Right cardiac atrium (tissue), 5 donors: ENCODE measurements at regions not wholly inside any gene's neighbourhood (a gene's known extent, or its start where the extent isn't known, plus 50 kb on each side); places are given as distances from the start of the nearest gene placed in this dataset.

Experiments used
- ATAC-seq, 2 donors: fragments of 200-7000 bp; cut with Tn5 transposase; one replicate each; pipeline versions ENCODE4 v1.8.0 to v1.9.1; 2020; ENCODE audit warnings: moderate library complexity in 2 of 2, mild to moderate bottlenecking in 1 of 2
- DNase-seq, 3 donors: peaks; one replicate each; pipeline ENCODE4 v3.0.0-alpha.2; 2020
- H3K27ac ChIP-seq: one replicate; pipeline ENCODE4 v1.5.1; 2013; ENCODE audit warnings: mild to moderate bottlenecking, low read length, control low read depth, moderate library complexity
- H3K27me3 ChIP-seq: one replicate; pipeline ENCODE4 v1.6.1; 2013; ENCODE audit not compliant: control insufficient read depth, insufficient read depth
- H3K4me1 ChIP-seq: one replicate; pipeline ENCODE4 v1.6.1; 2013; ENCODE audit warnings: low read length; ENCODE audit not compliant: control insufficient read depth, insufficient read depth
- H3K4me3 ChIP-seq: one replicate; pipeline ENCODE4 v1.5.1; 2013; ENCODE audit warnings: low read length, control low read depth
- H3K9me3 ChIP-seq: one replicate; pipeline ENCODE4 v1.6.1; 2013; ENCODE audit warnings: low read length; ENCODE audit not compliant: control insufficient read depth
- WGBS: extraction: QIAGEN DNeasy Blood & Tissue Kit; methylation state at CpG from one replicate; pipeline ENCODE4 v1.1.7; 2013; 5-methylcytosine and 5-hydroxymethylcytosine counted together
- intact Hi-C, 4 donors: fragments of 100-400 bp; cut with DNase I; formaldehyde crosslinking; loops; one replicate each; pipeline versions ENCODE4 v1.11.0 to v1.14.0; 2022 to 2023
- donor health status: healthy with polysubstance abuse.
- donor health status: DM: no; HTN: yes; CAD: no.
- donor health status: DM: no; HTN: no; CAD: no.
- donor health status: DM: no; HTN: yes; CAD: no; lungs with severe emphysema.
- donor health status: DM: yes; HTN: yes; CAD: no.

GRCh38 chr5:125554355-125554754, 807.9 kb upstream of the ZNF608 start:
- Histone ChIP-seq H3K4me3 (no peak overlapping the region), H3K27me3 (no peaks in the 10 kb centered on the region), H3K4me1 (no peaks in the 10 kb centered on the region), H3K9me3 (no peaks in the 10 kb centered on the region), H3K27ac (no peak overlapping the region)
- ATAC-seq (no peak), DNase-seq (no peak)
- intact Hi-C loops = no loop called here
- WGBS = 91% methylated on average over 2 of the region's 2 CpGs

DNA sequence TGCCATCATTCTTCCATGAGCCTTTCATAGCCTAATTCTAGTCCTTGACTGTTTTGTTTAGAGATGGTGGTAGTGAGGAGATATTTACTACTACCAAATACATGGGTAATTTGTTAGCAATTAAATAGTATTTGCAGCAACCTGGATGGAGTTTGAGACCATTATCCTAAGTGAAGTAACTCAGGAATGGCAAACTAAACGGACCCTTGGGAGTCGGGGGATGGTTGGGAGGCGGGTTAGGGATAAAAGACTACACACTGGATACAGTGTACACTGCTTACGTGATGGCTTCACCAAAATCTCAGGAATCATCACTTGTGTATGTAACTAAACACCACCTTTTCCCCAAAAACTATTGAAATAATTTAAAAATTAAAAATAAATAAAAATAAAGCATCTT, 809.2 kb upstream of the ZNF608 start:
- no peak overlapping the region for H3K4me3 ChIP-seq
- no peaks in the 10 kb centered on the region for H3K27me3 ChIP-seq
- no peak for DNase-seq
- no peaks in the 10 kb centered on the region for H3K4me1 ChIP-seq
- H3K9me3 ChIP-seq = no peaks in the 10 kb centered on the region
- intact Hi-C loops = no loop called here
- no peak for ATAC-seq
- 93% methylated on average over 4 of the region's 4 CpGs for WGBS
- H3K27ac ChIP-seq = no peak overlapping the region

DNA sequence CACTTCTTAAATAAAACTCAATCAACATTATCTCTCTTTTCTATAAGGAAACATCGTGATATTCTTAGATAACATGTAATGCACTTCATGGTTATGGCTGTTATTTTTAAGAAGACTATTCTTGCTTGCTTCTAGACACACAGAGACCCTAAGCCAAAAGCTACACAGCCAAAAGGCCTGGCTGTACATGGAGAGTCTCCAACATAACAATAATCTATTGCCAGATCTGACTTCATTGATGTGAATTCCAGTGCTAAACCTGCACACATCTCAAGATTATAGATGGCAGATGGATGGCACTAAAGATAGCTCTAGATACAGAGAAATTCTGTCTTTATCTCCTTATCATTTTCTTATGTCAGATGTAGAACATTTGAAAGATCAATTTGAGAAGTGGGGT, 811.6 kb upstream of the ZNF608 start:
- Histone ChIP-seq H3K27ac (no peak overlapping the region), H3K27me3 (no peaks in the 10 kb centered on the region), H3K4me3 (no peak overlapping the region), H3K9me3 (no peaks in the 10 kb centered on the region), H3K4me1 (no peaks in the 10 kb centered on the region)
- 75% methylated on average over 1 of the region's 1 CpG for WGBS
- intact Hi-C loops = no loop called here
- no peak for DNase-seq
- ATAC-seq = no peak

DNA sequence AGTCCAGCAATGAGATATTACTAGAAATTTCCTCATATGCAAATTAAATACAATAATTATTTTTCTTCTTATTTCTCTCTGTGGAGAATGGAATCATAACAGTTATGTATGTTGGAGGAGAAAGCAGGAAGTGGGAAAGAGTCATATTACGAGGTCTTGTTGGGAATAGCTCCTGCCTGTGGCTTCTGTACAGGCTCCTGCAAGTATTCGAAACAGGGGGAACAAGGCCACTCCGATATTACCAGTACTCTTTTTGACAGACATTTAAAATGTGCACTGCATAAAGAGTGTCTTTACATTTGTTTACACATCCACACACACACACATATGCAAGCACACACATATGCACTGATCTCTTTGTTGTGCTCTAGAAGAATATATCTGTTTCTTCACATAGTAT, 812.0 kb upstream of the ZNF608 start:
- DNase-seq = no peak
- Histone ChIP-seq H3K9me3 (no peaks in the 10 kb centered on the region), H3K4me1 (no peaks in the 10 kb centered on the region), H3K4me3 (no peak overlapping the region), H3K27me3 (no peaks in the 10 kb centered on the region), H3K27ac (no peak overlapping the region)
- 76% methylated on average over 3 of the region's 3 CpGs for WGBS
- intact Hi-C loops = no loop called here
- ATAC-seq = no peak

DNA sequence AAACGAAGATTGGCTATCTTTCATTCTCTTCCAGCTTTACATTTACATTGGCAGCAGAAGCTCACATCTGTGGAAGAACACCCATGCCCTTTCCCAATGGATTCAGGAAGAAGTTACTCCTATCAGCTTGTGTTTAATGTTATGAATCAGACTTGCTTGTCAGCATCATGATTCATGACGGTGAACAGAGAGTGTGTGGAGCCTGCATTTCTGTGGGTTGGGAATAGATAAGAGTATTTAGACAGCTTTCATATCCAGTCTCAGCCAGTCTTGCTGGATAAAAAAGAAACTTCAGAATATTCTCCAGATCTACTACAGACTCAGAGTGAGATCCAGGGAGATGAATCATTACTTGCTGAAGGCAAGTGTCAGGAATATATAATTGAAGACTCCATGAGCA, 812.9 kb upstream of the ZNF608 start:
- ATAC-seq = peak; percentile 91 to 97
- intact Hi-C loops = no loop called here

DNA sequence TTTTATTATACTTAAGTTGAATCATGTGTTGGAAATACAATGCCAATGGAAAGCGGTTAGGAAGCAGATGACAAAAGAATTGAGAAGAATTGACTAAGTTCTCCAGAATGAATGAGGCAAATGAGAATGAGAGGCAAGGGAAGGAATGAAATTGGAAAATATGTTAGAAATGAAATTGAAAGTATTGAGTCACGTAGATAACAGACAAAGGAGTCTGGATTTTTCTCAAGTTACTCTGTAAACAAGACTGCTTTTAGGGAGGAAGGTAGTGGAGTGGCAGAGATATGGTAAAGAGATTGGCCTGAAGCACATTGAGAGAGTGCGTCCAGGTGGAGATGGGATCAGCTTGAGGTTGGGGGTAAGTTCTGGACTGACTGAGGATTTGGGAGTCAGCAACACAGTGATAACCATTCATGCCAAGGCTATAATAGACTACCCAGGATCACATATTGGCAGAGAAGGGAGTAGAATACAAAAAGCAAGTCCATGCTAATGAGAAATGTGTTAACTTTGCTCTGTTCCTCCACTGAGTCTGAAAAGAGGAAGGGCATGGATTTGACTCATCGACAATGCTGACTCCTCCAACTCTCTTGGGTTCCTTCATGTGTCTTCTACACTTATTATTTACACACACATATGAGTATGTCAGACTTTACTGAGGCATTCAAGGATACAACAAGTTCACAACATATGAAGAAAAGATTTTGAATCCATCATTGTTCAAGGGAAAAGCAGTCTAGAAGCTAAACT, 814.2 kb upstream of the ZNF608 start:
- 87% methylated on average over 4 of the region's 4 CpGs for WGBS
- H3K9me3 ChIP-seq = no peaks in the 10 kb centered on the region
- H3K4me3 ChIP-seq = no peak overlapping the region
- H3K27me3 ChIP-seq = no peaks in the 10 kb centered on the region
- DNase-seq (no peak), ATAC-seq (no peak)
- H3K4me1 ChIP-seq = no peaks in the 10 kb centered on the region
- no peak overlapping the region for H3K27ac ChIP-seq
- intact Hi-C loops = no loop called here

More for the DNA sequence above, 812.9 kb upstream of the ZNF608 start:
- DNase-seq = no peak
- WGBS = 34% methylated on average over 2 of the region's 2 CpGs
- no peaks in the 10 kb centered on the region for H3K9me3 ChIP-seq
- no peak overlapping the region for H3K27ac ChIP-seq
- no peaks in the 10 kb centered on the region for H3K27me3 ChIP-seq
- no peak overlapping the region for H3K4me3 ChIP-seq
- no peaks in the 10 kb centered on the region for H3K4me1 ChIP-seq

GRCh38 chr5:125564317-125564975, 818.0 kb upstream of the ZNF608 start:
- no peaks in the 10 kb centered on the region for H3K27me3 ChIP-seq
- no peaks in the 10 kb centered on the region for H3K4me1 ChIP-seq
- H3K4me3 ChIP-seq = no peak overlapping the region
- intact Hi-C loops = no loop called here
- ATAC-seq (no peak), DNase-seq (no peak)
- no peaks in the 10 kb centered on the region for H3K9me3 ChIP-seq
- H3K27ac ChIP-seq = no peak overlapping the region
- WGBS = 89% methylated on average over 5 of the region's 5 CpGs

- no peaks in the 10 kb centered on the region for H3K4me1 ChIP-seq
- H3K4me3 ChIP-seq = no peak overlapping the region
- no peaks in the 10 kb centered on the region for H3K9me3 ChIP-seq
- no peak overlapping the region for H3K27ac ChIP-seq
- DNase-seq (no peak), ATAC-seq (no peak)
- intact Hi-C loops = no loop called here
- WGBS = 60% methylated on average over 9 of the region's 9 CpGs
- no peaks in the 10 kb centered on the region for H3K27me3 ChIP-seq
Observed at GRCh38 chr5:125574491-125575044, 828.1 kb upstream of the ZNF608 start.

GRCh38 chr5:125575171-125575890, 828.9 kb upstream of the ZNF608 start:
- 74% methylated on average over 1 of the region's 1 CpG for WGBS
- Histone ChIP-seq H3K9me3 (no peaks in the 10 kb centered on the region), H3K27ac (no peak overlapping the region), H3K4me3 (no peak overlapping the region), H3K27me3 (no peaks in the 10 kb centered on the region), H3K4me1 (no peaks in the 10 kb centered on the region)
- DNase-seq (no peak), ATAC-seq (no peak)
- intact Hi-C loops = no loop called here

GRCh38 chr5:125575891-125576505, 829.6 kb upstream of the ZNF608 start:
- WGBS = 45% methylated on average over 7 of the region's 7 CpGs
- Histone ChIP-seq H3K4me3 (no peak overlapping the region), H3K27ac (no peak overlapping the region), H3K9me3 (no peaks in the 10 kb centered on the region), H3K27me3 (no peaks in the 10 kb centered on the region), H3K4me1 (no peaks in the 10 kb centered on the region)
- intact Hi-C loops = no loop called here
- no peak for ATAC-seq
- DNase-seq = no peak

DNA sequence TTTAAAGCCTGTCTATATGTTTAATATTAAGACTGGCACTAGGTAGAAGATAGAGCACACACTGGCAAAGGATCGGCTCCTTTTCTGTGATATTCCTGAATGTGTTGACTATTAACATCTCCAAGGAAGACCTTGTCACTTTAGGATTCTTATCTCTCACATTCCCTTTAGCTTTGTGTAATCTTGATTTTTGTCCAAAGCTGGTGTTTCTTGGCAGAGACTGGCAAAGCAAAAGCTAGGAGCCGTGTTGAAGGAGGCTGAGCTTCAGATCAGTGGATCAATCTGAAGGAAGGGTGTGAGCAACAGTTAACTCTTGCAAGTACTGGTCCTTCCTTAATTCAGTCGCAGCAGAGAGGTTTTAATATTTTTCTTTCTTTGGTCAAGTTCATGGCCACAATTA, 830.4 kb upstream of the ZNF608 start:
- Histone ChIP-seq H3K27ac (no peak overlapping the region), H3K9me3 (no peaks in the 10 kb centered on the region), H3K4me1 (no peaks in the 10 kb centered on the region), H3K4me3 (no peak overlapping the region), H3K27me3 (no peaks in the 10 kb centered on the region)
- no peak for ATAC-seq
- 39% methylated on average over 3 of the region's 3 CpGs for WGBS
- no peak for DNase-seq
- intact Hi-C loops = no loop called here
